Stimulated activated CD8-positive, alpha-beta memory T cell treated with anti-CD3 and anti-CD28 coated beads, Interleukin-12 subunit alpha, Interleukin-12 subunit beta, amount 100 ng/mL, for 1 hour (primary cell): ENCODE measurements at regions not wholly inside any gene's neighbourhood (a gene's known extent, or its start where the extent isn't known, plus 50 kb on each side); places are given as distances from the start of the nearest gene placed in this dataset.

Source experiments
- DNase-seq: peaks from one replicate; pipeline ENCODE4 v3.0.0-alpha.2; 2020; ENCODE audit warnings: low read depth

DNA sequence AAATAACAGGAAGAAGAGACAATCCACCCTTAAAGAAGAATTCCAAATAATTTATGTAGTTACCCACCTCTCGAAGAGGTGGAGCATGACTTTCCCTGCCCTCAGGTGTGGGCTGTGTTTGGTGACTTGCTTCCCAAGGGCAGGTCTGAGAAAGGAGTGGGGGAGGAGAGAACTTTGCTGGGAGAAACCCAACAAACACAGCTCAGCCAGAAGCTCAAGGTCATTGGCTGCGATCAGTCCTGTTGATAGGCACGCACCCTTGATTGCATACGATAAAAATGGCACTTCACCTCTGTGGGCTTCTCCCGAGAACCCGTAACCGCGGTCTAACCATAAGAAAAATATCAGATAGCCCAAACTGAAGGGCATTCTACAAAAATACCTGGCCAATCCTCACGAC lies 157.5 kb upstream of the ID2 start:
- DNase-seq = no peak

DNA sequence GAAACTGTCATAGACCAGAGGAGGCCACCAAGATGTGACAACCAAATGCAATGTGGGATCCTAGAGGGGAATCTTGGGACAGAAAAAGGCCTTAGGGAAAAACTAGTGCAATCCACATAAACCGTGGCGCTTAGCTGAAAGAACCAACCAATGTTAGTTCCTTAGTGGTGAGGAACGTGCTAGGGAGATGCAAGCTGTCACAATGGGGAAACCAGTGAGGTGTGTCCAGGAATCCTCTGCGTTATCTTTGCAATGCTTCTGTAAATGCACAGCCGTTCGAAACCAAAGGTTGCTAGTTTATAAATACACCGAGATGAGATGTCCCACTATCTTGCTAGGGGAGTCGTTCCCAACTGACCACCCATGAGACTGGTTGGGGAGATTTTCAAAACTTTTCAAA lies 157.0 kb upstream of the ID2 start:
- DNase-seq = no peak

DNA sequence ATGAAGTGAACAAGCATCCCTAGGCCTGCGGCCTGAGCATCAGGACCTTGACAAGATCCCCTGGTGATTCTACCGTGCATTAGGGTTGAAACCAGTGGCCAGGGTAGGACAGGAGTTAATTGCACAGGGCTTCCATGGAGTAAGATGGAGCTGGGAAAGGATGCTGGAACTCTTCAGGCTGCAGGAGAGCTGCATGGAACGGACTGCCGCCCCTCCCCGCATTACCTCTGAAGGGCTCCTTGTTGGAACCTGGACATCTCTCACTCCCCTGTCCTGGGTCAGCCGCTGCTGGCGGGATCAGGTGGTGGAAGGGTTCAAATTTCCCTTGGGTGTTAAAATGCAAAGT lies 156.6 kb upstream of the ID2 start:
- DNase-seq = no peak

DNA sequence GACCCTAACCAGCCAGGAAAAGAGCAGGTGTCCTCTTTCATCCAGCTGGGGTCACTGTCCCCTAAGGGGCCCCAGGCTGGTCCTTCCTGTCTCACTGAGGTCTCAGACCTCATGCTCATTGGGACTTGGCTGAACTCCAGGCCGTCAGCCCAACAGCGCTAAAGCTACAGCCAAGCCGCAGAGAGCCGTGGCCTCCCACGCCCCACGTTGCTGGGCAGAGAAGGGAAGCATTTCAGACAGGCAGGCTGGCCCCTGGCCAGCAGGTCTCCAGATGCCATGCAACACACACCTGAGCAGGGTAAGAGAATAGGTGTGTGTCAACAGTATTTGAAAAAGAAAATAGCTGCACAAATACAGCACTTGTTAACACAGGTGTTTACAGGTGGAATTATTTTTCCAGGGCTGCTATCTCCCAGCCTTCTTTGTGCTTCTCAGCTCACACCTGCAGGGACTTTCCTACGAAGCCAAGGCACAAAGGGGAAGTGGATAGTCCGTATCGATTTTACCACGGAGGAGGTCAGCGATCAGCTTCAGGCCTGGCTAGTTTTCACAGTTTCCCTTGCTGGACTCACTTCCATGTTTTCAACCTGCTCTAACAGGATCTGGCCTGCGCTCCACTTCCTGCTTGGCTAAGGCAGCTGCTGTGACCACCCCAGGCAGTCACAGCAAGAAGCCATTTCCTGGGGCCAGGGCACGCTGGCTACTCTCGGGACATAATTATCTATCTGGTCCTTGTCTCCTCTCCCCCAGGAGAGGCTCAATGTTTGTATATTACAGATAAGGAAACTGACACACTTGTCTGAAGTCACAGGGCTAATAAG lies 156.1 kb upstream of the ID2 start:
- no peak for DNase-seq

DNA sequence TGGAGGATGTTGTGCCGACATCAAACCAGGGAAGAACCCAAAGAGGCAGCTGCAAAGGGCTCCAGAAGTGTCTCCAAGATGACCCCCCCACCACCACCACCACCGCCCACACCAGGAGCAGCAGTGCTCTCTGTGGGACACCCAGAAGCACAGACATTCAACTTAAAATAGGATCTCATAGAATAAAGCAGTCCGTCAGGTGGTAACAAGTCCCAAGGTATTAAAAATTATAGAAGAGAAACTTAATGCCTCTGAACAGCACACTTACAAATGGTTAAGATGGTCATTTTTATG lies 155.5 kb upstream of the ID2 start:
- no peak for DNase-seq

DNA sequence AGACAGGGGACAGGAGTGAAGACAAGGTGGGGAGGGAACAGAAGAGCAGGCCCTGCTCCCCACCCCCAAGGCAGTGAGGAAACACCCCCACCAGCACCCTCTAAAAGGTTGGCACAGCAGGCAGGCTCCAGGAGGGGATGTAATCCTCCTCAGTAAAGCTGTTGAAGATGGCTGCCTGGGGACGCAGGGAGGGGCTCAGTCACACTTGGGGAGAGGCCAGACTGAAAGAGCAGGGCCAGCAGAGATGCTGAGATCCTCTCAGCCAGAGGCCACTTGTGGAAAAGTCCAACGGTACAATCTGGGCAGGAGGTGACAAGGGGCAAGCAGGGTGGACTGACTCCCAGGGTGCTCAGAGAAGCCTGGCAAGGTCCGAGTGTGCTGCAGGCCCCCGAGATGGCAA lies 154.8 kb upstream of the ID2 start:
- no peak for DNase-seq

DNA sequence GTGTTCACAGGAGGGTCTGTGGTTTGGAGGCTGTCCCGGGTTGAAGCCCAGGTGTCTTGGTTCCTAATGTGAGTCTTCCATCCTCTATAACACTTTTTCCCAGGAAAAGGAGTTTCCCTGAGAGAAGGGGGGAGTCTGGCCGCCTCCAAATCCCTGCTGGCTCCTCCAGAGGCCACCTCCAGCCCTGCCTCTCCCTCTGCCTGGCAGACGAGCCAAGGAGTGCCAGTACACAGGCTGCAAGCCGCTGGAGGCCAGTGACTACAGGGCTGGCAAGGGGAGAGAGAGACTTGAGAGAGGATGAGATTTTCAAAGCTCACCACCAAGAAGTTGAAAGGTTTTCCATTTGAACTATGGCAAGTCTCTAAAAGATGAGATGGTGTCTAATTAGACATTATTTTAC lies 154.2 kb upstream of the ID2 start:
- no peak for DNase-seq

DNA sequence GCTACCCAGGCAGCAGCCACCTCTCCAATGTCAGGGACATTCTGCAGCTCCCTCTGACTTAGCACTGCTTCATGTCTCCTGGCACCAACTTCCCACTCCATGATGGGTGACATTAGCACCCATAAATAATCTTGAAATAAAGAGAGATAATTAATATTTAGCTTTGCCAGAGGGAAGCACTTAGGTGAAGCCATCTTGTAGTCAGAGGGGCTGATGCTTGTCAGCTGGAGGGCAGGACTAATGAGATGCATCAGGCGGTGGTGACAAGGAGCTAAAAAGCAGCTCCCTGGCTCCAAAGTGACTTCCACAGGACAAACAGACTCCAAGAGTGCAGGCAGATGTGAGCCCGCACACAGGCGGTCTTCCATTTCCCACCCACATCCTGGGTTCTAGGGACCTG lies 153.0 kb upstream of the ID2 start:
- DNase-seq = no peak

DNA sequence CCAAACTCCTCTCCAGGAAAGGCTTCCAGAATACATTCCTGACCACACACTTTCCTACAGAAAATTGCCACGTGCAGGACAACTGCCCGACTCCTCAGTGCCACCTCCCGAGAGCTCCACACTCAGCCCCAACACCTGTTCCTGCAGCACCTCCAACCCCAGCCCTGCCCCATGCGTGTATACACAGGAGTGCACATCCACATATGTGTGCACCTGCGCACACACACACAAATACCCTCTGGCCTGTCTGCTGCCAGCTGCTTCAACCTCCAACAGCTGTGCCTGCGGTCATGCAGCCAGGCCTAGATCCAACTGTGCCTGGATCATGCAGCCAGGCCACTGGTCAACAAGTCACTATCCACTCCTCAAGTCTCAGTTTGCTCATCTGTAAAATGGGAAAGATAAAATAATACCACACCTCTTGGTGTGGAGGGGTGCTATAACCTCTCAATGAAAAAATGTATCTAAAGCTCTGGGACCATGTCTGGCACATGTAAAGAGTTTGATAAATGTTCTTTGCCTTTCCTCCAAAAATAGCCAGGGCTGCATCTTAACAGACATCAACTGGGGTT lies 152.1 kb upstream of the ID2 start:
- no peak for DNase-seq

DNA sequence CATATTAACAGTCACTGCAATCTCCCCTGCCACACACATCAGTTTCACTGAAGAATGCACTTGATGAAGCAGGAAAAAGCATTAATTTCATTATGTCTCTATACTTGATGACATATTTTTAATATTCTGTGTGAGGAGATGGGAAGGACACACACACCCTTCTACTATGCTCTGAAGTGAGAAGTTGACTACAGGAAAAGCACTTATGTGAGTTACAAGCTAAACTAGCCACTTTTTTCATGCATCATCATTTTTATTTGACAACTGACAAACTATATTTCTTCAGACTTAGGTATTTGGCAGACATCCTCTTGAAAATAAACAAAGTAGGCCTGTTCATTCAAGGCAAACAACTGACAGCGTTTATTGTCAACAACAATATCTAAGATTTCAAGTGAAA lies 150.4 kb upstream of the ID2 start:
- DNase-seq = no peak

DNA sequence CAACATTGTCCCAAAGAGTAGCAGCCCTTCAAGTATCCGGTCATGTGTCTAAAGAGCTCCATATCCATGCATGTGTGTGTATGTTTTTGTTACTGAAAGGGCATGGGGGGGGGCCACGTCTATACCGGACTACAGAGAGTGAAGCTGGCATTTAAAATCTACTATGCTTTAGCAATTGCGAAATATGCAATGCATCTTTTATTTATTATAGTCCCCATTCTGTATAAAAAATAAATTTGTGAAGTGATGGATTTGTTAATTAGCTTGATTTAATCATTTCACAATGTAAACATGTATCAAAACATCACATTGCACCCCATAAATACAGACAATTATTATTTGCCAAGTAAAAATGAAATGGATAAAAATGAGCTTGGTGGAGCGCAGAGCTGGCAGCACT lies 149.4 kb upstream of the ID2 start:
- no peak for DNase-seq

DNA sequence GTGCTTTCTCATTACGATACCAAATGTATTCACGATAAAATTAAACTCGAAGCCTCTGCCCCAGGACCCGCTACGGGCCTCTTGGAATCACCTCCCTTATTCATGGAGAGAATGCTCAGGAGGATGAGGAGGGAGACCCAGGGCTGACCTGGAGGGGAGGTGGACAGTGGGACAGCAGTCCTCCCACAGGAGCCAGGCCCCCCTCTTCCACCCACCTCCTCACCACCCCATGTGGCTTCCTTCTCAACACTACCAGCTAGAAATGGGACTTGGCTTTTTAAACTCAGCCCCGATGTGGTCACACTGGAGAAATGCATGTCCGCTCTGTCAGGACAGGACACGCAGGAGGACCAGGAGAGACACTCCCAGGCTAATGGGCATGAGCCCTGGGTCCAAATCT lies 147.9 kb upstream of the ID2 start:
- DNase-seq = no peak

DNA sequence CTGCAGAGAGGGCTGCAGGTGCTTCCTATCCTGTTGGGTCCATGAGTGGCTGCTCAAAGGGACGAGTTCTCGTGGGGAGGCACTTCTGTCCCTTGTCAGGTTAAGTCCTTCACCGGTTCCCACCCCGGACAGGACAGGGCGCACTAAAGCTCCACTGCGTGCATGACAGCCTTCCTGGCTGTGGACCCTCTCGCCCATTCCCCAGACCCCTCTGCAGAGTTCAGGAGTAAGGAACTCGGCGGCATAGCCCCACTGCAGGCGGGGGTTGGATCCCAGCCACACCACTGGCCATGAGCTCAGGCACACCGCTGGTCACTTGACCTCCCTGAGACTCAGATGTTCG lies 147.5 kb upstream of the ID2 start:
- no peak for DNase-seq

DNA sequence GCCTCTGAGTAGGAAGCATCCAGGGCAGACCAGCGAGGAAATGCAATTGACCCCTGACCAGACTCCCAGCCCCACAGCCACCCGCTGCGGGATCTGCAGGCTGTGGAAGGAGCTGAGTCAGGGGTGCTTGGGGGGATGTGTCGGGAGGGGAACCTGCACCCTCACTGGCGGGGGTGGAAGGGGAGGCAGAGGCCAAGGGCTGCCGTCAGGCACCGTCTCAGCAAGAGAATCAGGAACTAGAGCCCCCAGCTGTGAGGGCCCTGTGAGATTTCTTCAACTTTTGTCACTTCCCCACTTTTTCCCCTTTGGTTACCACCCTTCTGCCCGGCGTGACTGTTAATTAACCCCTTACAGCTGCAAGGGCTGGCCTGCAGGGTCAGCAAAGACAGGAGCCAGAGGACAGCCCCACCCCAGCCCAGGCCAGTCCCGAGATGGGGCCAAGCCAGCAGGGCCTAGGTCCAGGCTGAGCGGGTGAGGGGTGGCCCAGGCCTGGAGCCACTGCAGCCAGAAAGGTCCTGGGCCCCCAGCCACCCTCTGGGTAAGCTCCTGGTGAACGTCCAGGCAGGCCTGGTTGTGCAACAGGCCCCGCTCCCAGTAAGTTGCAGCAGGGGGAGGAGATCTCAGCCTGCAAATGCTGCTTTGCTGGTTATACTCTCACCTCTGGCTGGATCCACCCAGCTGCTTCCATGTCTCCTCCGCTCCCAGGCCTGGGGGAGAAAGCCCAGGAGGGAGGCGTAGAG lies 147.0 kb upstream of the ID2 start:
- no peak for DNase-seq

DNA sequence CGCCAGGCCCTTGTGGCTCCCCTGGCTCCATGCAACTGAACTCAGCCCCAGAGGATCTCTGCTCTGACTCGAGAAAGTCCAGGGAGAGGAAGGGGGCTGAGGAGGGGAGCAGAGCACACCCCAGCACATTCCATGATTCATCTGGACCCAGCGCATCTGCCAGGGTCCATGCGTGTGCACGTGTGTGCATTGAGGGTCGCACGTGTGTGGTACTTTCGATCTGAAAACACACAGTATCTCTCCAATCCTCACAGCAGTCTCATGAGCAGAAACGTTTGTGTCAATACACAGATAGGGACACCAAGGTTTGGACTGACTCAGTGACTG lies 146.4 kb upstream of the ID2 start:
- DNase-seq = no peak

DNA sequence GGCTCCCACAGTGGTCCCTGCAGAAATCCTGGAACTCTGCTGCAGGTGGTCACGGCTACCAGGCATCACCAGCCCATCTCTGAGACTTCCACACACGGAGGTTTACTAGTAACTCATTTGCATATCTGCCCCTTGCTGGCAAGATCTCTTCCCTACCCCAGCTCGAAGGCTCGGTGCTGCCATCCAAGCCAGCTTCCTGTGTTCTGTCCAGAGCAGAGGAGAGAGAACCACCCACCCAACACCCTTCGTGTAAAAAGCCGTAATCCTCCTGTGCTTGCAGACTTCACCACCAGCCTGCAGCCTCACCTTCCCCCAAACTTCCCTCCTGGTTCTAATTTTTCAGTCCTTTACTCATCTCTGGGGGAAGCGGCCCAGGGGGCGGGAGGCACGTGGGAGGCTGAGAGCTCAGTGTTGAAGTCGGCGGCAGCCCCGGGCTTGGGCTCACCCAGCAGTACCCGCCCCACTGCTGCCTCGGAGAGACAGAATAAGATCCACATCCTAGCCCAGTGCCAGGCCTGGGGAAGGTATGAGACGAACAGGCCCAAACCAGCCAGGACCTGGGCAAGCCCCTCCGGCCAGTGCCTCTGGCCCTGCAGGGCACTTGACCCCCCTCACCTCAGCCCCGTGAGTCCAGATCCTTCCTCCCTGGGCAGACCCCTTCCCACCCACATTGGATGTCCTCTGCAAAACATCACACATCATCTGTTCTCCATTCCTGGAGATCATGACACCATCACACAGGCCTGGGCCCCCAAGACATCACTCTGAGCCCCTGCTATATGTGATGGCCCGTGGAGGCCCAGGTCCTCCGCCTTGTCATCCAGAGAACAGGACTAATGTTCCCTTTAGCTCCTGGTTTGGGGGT lies 145.8 kb upstream of the ID2 start:
- no peak for DNase-seq

DNA sequence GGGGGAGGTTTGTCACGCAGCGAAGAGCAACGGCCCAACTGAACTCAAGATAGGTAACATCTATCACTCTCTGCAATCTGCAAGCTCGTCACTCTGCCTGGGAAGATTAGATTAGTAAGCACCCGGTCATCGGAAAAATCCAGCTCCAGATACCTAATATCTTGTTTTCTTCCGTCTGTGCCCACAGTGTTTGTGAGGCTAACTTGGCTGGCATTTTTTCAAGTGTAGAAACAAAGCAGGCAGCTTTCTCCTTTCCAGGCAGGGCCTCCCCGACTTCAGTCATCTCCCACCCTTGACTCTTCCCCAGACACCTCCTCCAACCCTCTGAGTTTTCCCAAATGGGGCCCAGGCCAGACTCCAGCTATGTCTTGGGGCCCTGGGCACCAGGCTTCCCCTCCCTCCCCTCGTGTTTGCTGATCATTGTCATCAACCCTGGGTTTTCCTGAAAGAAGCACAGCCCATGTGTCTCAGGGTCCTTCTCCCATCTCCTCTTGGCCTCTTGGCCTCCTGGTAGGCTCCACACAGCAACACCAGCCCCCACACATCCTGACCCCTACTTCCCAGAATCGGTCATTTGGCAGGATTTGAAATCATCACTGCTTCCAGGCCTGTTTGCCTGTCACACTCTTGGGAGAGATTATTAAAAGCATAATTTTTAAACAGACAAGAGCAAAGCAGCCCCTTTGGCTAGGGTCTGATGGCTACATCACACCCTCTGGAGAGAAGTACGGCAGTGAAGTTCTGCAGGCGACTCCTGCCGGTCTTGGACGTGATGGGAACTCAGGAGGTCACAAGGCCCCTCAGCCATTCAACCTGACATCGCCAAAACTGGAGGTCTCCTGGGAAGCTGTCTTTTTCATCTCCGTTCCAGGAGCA lies 144.9 kb upstream of the ID2 start:
- no peak for DNase-seq

DNA sequence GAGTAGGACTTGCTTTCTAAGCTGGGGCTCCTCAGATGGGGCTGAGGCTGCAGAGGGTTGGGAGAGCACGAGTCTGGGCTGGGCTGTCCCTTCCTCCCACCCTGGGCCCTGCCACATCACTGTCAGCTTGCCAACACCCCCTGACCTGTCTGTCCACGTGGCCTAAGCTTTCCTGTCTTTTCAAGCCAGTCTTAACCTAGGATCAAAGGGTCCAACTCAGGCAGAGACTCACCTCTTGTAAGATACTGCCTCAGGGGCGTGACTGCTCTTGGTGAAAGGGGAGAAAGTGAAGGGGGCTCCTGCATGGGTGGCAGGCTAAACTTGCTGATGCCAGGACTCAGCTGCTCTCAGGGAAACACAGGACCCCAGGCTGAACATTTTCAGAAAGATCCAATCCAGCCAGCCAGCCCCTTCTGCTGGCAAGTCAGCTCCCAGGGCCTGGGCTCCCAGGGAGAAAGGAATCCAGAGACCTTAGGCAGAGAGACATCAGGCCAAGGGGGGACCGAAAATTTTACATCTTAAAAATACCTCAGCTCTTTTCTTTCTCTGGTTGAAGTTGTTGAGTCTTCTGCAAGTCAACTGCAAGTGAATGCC lies 144.2 kb upstream of the ID2 start:
- no peak for DNase-seq

DNA sequence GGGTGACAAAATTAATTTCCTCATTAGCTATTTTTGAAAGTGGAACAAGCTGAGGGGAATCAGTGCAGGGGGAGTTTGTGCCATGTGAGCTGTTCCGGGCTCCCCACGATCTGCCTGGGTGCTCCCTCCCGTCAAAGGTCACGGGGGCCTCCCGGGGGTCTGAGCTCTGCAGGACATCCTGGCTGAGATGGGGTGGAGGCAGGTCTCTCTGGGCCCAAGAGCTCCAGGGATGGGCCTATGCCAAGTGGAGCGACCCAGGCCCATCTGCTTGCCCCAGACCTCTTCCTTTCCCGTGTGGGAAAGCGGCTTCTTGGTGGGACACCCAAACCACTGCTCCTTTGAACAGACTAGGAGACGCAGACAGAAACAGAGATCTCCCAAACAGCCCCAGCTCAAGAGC lies 143.3 kb upstream of the ID2 start:
- no peak for DNase-seq

DNA sequence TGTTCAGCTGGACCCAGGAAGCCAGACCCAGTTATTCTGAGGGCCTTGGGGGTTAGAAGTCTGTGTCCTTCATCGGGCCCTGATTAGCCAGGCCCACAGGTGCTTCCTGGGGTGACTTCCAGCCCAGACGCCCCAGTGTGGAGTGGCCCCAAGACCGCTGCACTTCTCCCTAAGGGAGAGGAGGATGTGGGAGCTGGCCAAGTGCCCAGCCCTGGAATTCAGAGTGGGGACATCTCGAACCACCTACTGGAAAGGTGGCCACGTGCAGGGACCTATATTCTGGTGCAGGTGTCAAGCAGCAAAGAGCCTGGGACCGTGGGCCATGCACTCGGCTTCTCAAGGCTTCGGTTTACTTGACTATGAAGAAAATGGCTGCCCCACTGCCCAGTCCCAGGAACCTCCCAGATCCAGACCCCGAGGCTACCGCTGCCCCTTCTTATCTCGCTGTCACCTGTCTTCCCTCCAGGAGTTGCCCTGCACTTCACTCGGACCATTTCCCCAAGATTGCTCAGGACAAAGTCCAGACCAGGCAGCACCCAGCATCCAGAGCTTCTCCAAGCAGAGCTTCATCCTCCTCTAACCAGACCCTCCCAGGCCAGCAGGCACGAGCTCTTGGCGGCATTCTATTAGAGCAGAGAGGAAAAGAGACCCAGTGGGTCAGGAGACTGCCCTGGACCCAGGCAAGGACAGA lies 142.8 kb upstream of the ID2 start:
- no peak for DNase-seq
